Caco-2 (cell line): ENCODE measurements at regions not wholly inside any gene's neighbourhood (a gene's known extent, or its start where the extent isn't known, plus 50 kb on each side); places are given as distances from the start of the nearest gene placed in this dataset.

Source experiments
- BruUV-seq: library from RNA; stranded (reverse); fragments of 400-500 nt; replicated peaks from 2 replicates; lab custom pipeline; 2021; lab: Mats Ljungman, UMichigan
- CTCF ChIA-PET: fragments of 300-600 bp; sonication (Branson Sonifier 250); formaldehyde crosslinking; loops from one replicate; lab custom pipeline; 2022; ENCODE audit warnings: antibody characterized with exemption; lab: Charles Lee
- POLR2A ChIA-PET: fragments of 300-600 bp; sonication (Branson Sonifier 250); formaldehyde crosslinking; loops from one replicate; lab custom pipeline; 2022; ENCODE audit warnings: antibody characterized with exemption; lab: Charles Lee
- DNase-seq, 2 experiments: peaks; one replicate each; pipeline versions ENCODE4 v3.0.0 to v3.0.0-alpha.2; 2020 to 2022
- H3K27me3 ChIP-seq: replicated peaks from 2 replicates; pipeline ENCODE4 v1.6.0; 2011; ENCODE audit warnings: low read length; ENCODE audit not compliant: control insufficient read depth, insufficient read depth
- H3K36me3 ChIP-seq: 2 replicates; pipeline ENCODE4 v1.5.1; 2011; ENCODE audit warnings: low read length; ENCODE audit not compliant: control insufficient read depth, insufficient read depth
- H3K4me1 ChIP-seq: fragments of 250-450 bp; sonication (Bioruptor Pico); 2 replicates; pipeline ENCODE4 v1.5.1; 2020; ENCODE audit warnings: mild to moderate bottlenecking
- H3K4me3 ChIP-seq: 2 replicates; pipeline ENCODE4 v1.5.1; 2011; ENCODE audit warnings: low read depth, mild to moderate bottlenecking, control low read depth, low read length
- H3K9me3 ChIP-seq: fragments of 250-450 bp; sonication (Bioruptor Pico); 2 replicates; pipeline ENCODE4 v1.5.1; 2020; ENCODE audit warnings: mild to moderate bottlenecking, moderate library complexity
- H3K27ac Mint-ChIP-seq: one replicate; pipeline ENCODE4 v1.8.0; 2022; ENCODE audit warnings: mixed read lengths; ENCODE audit not compliant: unreplicated experiment
- H3K27me3 Mint-ChIP-seq: one replicate; pipeline ENCODE4 v1.8.0; 2022; ENCODE audit warnings: mixed read lengths; ENCODE audit not compliant: insufficient read depth, unreplicated experiment
- H3K36me3 Mint-ChIP-seq: one replicate; pipeline ENCODE4 v1.8.0; 2022; ENCODE audit warnings: mild to moderate bottlenecking, mixed read lengths; ENCODE audit not compliant: insufficient read depth, unreplicated experiment
- H3K4me1 Mint-ChIP-seq: one replicate; pipeline ENCODE4 v1.8.0; 2022; ENCODE audit warnings: low read depth, mixed read lengths; ENCODE audit not compliant: unreplicated experiment
- H3K4me3 Mint-ChIP-seq: one replicate; pipeline ENCODE4 v1.8.0; 2022; ENCODE audit warnings: mild to moderate bottlenecking, moderate library complexity, mixed read lengths; ENCODE audit not compliant: unreplicated experiment
- H3K9me3 Mint-ChIP-seq: one replicate; pipeline ENCODE4 v1.8.0; 2022; ENCODE audit warnings: mixed read lengths; ENCODE audit not compliant: unreplicated experiment
- intact Hi-C: fragments of 100-400 bp; cut with micrococcal nuclease; formaldehyde crosslinking; loops from one replicate; pipeline ENCODE4 v1.10.0; 2022; ENCODE audit not compliant: unreplicated experiment
- TF ChIP-seq, protein P1 (sequence below), 2 experiments: fragments of 200-600 bp in 1 of 2; IDR thresholded peaks; 1 replicate in 1 of 2; 2 replicates in 1 of 2; pipeline versions ENCODE4 v1.5.1 to v1.8.0; 2011 to 2022; ENCODE audit warnings: antibody characterized with exemption in 1 of 2, control low read depth in 1 of 2, inconsistent platforms in 1 of 2, low read depth in 1 of 2, low read length in 1 of 2, mild to moderate bottlenecking in 1 of 2, moderate library complexity in 1 of 2; ENCODE audit not compliant: insufficient read depth in 1 of 2, severe bottlenecking in 1 of 2, unreplicated experiment in 1 of 2

DNA sequence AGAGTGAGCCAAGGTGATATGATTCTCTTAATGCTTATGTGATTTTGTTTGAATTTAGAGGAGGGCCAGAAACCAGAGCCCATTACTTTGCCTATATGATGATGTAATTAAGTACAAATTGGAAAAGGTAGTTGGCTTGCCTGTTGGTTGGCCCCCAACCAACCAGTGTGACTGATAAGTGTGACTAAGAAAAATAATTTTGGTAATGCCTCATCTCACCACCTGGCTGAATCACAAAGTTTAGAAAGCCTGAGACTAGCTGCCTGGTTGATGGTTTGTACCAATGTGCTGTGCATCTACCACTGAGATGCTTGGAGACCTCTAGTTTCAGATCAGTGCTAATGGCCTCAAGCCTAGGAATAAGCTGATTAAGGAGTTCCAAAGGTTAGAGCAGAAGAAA is 338.7 kb downstream of the CDH2 start:
- Mint-ChIP-seq H3K4me3 (no peak overlapping the region), H3K27me3 (no peaks in the 10 kb centered on the region), H3K9me3 (no peaks in the 10 kb centered on the region), H3K4me1 (no peaks in the 10 kb centered on the region), H3K36me3 (no peaks in the 10 kb centered on the region), H3K27ac (no peak overlapping the region)
- no peak for DNase-seq
- Histone ChIP-seq H3K4me1 (no peaks in the 10 kb centered on the region), H3K4me3 (no peak overlapping the region), H3K9me3 (no peaks in the 10 kb centered on the region), H3K27me3 (no peaks in the 10 kb centered on the region), H3K36me3 (no peaks in the 10 kb centered on the region)
- TF ChIP-seq, protein P1, sequence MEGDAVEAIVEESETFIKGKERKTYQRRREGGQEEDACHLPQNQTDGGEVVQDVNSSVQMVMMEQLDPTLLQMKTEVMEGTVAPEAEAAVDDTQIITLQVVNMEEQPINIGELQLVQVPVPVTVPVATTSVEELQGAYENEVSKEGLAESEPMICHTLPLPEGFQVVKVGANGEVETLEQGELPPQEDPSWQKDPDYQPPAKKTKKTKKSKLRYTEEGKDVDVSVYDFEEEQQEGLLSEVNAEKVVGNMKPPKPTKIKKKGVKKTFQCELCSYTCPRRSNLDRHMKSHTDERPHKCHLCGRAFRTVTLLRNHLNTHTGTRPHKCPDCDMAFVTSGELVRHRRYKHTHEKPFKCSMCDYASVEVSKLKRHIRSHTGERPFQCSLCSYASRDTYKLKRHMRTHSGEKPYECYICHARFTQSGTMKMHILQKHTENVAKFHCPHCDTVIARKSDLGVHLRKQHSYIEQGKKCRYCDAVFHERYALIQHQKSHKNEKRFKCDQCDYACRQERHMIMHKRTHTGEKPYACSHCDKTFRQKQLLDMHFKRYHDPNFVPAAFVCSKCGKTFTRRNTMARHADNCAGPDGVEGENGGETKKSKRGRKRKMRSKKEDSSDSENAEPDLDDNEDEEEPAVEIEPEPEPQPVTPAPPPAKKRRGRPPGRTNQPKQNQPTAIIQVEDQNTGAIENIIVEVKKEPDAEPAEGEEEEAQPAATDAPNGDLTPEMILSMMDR (IDR thresholded peaks at IDR 0.05; ENCODE audit: insufficient read depth in 1 of 2, low read depth in 1 of 2, low read length in 1 of 2, severe bottlenecking in 1 of 2, unreplicated experiment in 1 of 2), result no peak
- ChIA-PET POLR2A (no interaction called here), CTCF (no interaction called here)
- no TSS peak for BruUV-seq
- intact Hi-C loops, result loop anchor here (2.0 kb wide), 1 partner anchor 63 kb away; no protein-coding TSS in a partner anchor

DNA sequence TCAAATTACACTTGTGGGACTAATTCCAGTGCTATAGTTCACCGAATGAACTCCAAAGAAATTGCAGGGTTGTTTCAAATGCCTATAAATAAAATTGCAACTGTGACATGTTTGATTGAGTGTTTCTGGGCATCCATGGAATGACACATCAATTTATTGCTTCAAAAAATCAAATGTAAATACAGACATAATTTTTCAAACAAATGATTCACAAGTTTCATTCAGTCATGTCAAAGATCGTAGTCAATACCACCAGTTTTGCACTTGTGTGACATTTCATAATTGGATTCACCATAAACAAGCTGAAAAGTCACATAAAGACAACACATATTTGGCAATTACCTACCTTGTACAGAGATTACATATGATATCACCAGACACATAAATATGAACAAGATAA is 350.8 kb downstream of the CDH2 start:
- TF ChIP-seq, protein P1 (IDR thresholded peaks at IDR 0.05; ENCODE audit: insufficient read depth in 1 of 2, low read depth in 1 of 2, low read length in 1 of 2, severe bottlenecking in 1 of 2, unreplicated experiment in 1 of 2), result no peak
- Mint-ChIP-seq H3K4me1 (no peaks in the 10 kb centered on the region), H3K27ac (no peak overlapping the region), H3K4me3 (no peak overlapping the region), H3K27me3 (no peaks in the 10 kb centered on the region), H3K9me3 (no peaks in the 10 kb centered on the region), H3K36me3 (no peaks in the 10 kb centered on the region)
- Histone ChIP-seq H3K27me3 (no peaks in the 10 kb centered on the region), H3K4me1 (no peaks in the 10 kb centered on the region), H3K36me3 (no peaks in the 10 kb centered on the region), H3K9me3 (no peaks in the 10 kb centered on the region), H3K4me3 (no peak overlapping the region)
- BruUV-seq, result no TSS peak
- ChIA-PET POLR2A (no interaction called here), CTCF (no interaction called here)
- DNase-seq, result no peak
- intact Hi-C loops, result no loop called here

DNA sequence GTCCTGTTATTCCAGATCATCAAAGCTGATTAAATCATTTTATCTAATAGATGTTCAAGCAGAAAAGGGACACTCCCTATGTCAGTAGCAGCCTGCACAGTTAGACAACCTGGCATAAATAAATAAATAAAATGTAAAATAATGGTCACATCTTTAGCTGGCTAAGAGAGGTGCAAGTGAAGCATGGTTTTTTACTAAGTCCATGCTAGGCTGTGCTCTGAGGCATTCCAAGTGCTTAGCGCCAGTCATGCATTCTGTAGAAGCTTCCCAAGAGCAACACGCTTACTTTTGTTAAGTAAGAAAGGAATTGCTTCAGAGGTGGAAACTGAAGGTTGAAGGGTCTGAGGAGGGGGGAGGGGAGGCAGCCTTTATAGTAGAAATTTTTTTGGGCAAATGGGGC is 351.2 kb downstream of the CDH2 start:
- Histone ChIP-seq H3K4me3 (no peak overlapping the region), H3K4me1 (no peaks in the 10 kb centered on the region), H3K9me3 (no peaks in the 10 kb centered on the region), H3K36me3 (no peaks in the 10 kb centered on the region), H3K27me3 (no peaks in the 10 kb centered on the region)
- Mint-ChIP-seq H3K4me3 (no peak overlapping the region), H3K36me3 (no peaks in the 10 kb centered on the region), H3K27ac (no peak overlapping the region), H3K9me3 (no peaks in the 10 kb centered on the region), H3K4me1 (no peaks in the 10 kb centered on the region), H3K27me3 (no peaks in the 10 kb centered on the region)
- no peak for DNase-seq
- POLR2A ChIA-PET, result no interaction called here
- BruUV-seq, result no TSS peak
- CTCF ChIA-PET, result no interaction called here
- TF ChIP-seq, protein P1 (IDR thresholded peaks at IDR 0.05; ENCODE audit: insufficient read depth in 1 of 2, low read depth in 1 of 2, low read length in 1 of 2, severe bottlenecking in 1 of 2, unreplicated experiment in 1 of 2), result no peak
- intact Hi-C loops, result no loop called here
